ENCODE measurements at regions not wholly inside any gene's neighbourhood (a gene's known extent, or its start where the extent isn't known, plus 50 kb on each side); places are given as distances from the start of the nearest gene placed in this dataset.

GRCh38 chr6:5898563-5898962, 108.2 kb downstream of the NRN1 start:
- TF ChIP-seq CTCF (IDR thresholded peaks at IDR 0.05), result no peak
- TF ChIP-seq ZFX (IDR thresholded peaks at IDR 0.05; ENCODE audit: borderline replicate concordance), result no peak

All from 22Rv1 (cell line).